HepG2 (cell line): ENCODE measurements at regions not wholly inside any gene's neighbourhood (a gene's known extent, or its start where the extent isn't known, plus 50 kb on each side); places are given as distances from the start of the nearest gene placed in this dataset.

Source experiments
- CTCF ChIP-seq: sonication (generic); formaldehyde crosslinking; IDR thresholded peaks from 2 replicates; pipeline ENCODE4 v1.5.0; 2020; ENCODE audit warnings: mild to moderate bottlenecking, missing genetic modification reagents, moderate library complexity
- HINFP ChIP-seq: sonication (generic); formaldehyde crosslinking; IDR thresholded peaks from 2 replicates; pipeline ENCODE4 v1.4.0; 2020; ENCODE audit warnings: low read depth, mild to moderate bottlenecking, missing genetic modification reagents
- PRMT3 ChIP-seq: sonication (generic); formaldehyde crosslinking; IDR thresholded peaks from 2 replicates; pipeline ENCODE4 v1.8.1; 2022; ENCODE audit warnings: low read depth, mild to moderate bottlenecking, moderate library complexity, missing genetic modification reagents, borderline replicate concordance
- THYN1 ChIP-seq: sonication (generic); formaldehyde crosslinking; IDR thresholded peaks from 2 replicates; pipeline ENCODE4 v1.8.1; 2023; ENCODE audit warnings: low read depth, mild to moderate bottlenecking, moderate library complexity, missing genetic modification reagents, borderline replicate concordance
- YY1 ChIP-seq: IDR thresholded peaks from 2 replicates; pipeline ENCODE4 v1.6.1; 2011; ENCODE audit warnings: low read length, low read depth, moderate library complexity, mild to moderate bottlenecking; ENCODE audit not compliant: insufficient read depth, insufficient replicate concordance
- ZNF274 ChIP-seq: sonication (generic); formaldehyde crosslinking; IDR thresholded peaks from 2 replicates; pipeline ENCODE4 v1.5.1; 2020; ENCODE audit warnings: mild to moderate bottlenecking, missing genetic modification reagents
- ZNF484 ChIP-seq: sonication (generic); formaldehyde crosslinking; IDR thresholded peaks from 2 replicates; pipeline ENCODE4 v1.5.1; 2020; ENCODE audit warnings: mild to moderate bottlenecking, low read depth, missing genetic modification reagents, borderline replicate concordance

GRCh38 chr1:244220410-244220809 lies 169.3 kb downstream of the ZBTB18 start:
- TF ChIP-seq HINFP (CRISPR knock-in tag): no peak
- TF ChIP-seq THYN1 (CRISPR knock-in tag): no peak
- TF ChIP-seq ZNF274 (CRISPR knock-in tag): no peak
- no peak for TF ChIP-seq ZNF484 (CRISPR knock-in tag)
- no peak for TF ChIP-seq YY1
- TF ChIP-seq CTCF (CRISPR knock-in tag): no peak
- no peak for TF ChIP-seq PRMT3
